HG03342 (cell line): ENCODE measurements at regions not wholly inside any gene's neighbourhood (a gene's known extent, or its start where the extent isn't known, plus 50 kb on each side); places are given as distances from the start of the nearest gene placed in this dataset.

ENCODE experiments used
- ATAC-seq: cut with Tn5 transposase; IDR thresholded peaks from one replicate; pipeline ENCODE4 v1.9.1; 2021; ENCODE audit warnings: mild to moderate bottlenecking, moderate library complexity; ENCODE audit not compliant: unreplicated experiment

DNA sequence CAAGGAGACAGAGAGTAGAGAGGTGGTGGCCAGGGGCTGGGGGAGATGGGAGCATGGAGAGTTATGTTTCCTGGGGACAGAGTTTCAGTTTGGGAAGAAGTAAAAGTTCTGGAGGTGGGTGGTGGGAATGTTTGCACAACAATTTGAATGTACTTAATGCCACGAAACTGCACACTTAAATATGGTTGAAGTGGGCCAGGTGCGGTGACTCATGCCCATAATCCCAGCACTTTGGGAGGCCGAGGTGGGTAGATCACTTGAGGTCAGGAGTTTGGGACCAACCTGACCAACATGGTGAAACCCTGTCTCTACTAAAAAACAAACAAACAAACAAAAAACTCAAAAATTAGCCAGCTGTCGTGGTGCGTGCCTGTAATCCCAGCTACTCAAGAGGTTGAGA lies 137.2 kb downstream of the PFKFB3 start:
- ATAC-seq: no peak

DNA sequence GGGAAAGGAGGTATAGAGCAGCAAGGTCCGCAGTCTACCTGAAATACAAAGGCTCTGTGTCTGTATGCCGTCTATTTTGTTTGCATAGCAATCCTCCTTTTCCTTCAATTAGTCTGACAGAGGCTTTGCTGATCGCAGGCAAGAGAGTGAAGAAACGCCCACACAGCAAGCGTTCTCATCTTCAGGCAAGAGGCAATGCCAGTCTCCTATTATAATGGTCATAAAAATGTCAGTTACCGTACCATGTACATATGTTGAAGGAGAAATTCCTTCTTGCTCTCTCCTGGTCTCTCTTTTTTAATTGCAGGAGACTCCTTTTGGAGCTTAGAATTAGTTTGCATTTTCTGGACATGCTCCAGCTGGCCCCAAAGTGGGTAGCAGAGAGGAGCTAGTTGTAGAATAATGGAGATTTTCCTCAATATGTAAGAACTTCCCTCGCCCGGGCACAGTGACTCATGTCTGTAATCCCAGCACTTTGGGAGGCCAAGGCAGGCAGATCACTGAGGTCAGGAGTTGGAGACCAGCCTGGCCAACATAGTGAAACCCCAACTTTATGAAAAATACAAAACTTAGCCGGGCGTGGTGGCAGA lies 139.5 kb downstream of the PFKFB3 start:
- ATAC-seq: no peak

DNA sequence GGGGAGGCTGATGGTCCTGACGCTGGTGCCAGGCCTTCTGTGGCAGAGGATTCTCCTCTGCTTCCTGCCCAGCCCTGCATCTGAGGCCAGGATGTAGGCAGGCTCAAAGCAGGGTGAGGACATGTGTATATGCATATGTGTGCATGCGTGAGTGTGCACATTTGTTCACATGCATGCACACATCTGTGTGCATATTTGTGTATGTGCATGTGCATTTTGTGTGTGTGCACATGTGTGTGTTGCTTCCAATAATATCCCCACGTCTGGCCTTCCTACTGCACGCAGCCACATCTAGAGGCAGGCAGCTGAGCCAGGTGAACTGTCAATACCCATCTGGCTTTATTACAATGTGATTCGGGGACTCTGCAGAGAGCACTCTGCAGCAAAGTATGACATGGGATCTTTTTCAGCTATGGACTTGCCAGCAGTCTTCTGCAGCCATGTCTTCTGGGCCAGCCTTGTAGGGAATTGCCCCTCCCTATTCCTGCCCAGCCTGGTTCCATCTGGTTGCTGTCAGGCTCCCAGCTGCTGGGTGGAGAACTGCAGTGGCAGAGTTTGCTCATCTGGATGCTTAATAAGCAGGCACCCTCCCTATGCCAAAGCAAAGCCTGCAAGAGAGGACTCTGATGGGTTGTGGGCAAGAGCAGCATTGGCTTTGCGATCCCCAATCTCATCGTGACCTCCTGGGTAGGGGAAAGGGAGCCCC lies 140.7 kb downstream of the PFKFB3 start:
- no peak for ATAC-seq

DNA sequence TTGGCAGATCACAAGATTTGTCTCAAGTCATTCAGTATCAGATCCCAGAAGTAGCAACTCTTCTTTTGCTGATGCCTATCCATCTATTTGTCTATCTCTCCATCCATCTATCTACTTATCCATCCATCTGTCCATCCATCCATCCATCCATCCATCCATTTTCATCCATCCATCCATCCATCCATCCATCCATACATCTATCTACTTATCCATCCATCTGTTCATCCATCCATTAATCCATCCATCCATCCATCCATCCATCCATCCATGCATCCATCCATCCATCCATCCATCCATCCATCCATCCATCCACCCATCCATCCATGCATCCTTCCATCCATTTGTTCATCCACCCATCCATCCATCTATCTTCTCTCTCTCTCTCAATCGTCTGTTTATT lies 142.7 kb downstream of the PFKFB3 start:
- ATAC-seq: no peak

DNA sequence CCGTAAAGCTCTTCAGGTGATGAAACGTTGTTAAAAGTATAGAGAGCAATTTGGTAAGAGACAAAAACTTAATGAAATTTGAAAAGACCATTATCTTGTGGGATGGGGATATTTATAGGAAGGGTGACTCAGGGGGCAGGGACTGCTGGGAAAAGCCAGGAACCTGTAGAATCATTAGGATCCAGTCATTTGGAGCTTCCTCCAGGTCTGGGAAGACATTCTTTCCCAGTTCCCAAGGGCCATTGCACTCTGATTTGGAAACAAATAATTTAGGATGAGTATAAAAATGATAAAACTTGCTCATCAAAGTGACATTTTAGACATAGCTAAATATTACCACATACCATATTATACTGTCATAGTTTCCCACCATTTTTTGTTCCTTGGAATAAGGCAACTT lies 143.9 kb downstream of the PFKFB3 start:
- no peak for ATAC-seq

DNA sequence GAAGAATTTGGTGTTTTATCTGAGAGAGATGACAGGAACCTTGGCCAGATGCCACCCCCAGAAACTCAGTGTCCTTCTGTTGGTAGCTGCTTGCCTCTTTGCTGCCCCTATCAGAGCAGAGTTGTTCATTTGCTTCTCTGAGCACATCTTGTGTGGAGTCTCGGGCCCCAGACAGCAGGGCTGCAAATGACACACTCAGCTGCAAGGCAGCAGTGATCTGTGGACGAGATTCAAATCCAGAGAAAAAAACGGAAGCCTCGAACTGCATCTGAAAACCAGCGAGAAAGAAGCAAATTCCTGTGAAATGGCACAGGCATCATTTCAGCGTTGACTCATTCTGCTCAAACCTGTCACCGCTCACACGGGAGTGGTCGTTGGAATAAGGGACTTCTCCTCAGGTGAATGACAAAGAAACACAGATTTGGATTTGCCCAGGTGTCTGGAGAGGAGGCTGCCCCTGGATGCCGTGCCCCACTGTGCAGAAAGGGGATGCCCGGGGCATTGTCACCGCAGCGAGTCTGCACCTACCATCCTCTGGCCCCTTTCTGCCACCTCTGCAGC lies 144.7 kb downstream of the PFKFB3 start:
- ATAC-seq: peak; percentile 24

DNA sequence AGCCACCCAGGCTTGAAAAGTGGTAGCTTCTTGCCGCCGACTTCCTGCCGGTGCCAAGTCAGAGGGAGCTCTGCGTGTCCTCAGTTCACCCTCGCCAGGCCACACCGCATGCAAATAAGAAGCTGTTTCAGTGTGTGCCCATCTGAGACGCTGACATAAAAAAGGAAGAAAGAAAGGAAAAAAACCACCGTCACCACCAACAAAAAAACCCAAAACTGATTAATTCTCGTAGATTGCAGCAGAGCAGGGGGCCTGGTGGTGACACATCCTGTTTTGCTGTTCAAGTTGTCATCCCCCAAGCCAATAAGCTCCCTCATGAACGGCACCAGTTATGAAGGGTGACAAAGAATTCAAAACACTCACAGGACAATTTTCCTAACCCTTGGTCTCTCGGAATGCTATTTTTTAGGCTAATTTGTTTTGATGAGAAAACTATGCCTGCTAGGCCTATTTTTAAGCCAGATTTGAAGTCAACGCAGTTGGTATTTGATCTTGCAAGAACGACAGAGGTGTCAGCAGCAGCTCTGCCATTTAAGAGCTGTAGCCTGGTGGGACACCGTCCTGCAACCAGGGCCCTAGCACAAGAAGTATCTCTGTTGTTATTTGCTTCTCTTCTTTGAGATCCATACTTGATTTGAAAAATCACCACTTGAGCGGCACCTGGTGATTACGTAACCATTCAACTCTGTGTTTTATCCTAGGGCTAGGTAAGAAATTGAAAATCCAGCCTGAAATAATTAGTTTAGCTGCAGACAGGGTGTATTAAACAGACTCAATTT lies 145.6 kb downstream of the PFKFB3 start:
- peak; percentile 81 for ATAC-seq

DNA sequence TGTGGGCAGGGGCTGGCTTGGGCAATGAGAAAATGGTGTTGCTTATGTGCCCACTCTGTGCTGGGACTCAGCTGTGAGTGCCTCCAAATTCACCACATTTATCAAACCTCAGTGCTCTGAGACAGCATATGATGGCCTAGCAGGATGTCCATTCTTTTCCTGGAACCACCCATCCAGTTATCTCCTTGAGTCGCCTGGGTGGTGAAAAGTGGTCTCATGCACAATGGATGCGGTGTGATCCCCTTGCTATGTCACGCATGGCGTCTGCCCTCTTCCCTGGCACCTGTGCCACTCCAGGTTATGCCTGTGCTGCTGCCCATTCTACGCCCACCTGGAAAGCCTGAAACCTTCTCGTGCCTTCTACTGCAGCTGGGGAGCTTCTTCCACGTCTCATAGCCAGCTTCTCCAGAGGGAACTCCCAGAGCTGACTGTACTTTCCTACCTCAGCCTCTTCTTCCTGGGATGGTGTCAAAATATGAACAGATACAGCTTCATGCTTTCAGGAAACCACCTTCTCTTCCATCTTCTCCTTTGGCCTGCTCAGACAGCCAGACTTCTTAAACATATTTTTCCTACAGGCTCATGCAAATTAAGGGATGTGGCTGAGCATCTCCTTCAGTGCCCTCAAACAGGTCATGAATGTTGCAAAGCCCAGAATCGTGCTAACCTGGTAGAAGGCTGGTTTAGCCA lies 147.3 kb downstream of the PFKFB3 start:
- ATAC-seq: no peak

DNA sequence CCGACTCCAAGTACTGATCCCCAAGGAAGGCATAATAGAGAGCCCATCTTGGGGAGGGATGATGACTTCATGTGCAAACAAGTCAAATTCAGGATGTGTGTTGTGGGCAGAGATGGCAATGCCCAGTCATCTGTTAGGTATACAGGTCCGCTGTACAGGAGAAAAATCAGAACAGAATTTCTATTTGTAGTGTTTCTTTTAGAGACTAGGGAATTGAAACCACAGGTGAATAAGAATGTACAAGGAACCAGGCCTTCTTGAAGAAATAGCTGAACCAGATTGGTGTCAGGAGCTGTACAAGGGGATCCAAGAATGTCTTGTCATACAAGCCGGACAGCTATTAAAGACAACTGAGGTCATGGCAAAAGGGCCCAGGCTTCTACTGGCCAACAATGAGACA lies 147.9 kb downstream of the PFKFB3 start:
- ATAC-seq: no peak

DNA sequence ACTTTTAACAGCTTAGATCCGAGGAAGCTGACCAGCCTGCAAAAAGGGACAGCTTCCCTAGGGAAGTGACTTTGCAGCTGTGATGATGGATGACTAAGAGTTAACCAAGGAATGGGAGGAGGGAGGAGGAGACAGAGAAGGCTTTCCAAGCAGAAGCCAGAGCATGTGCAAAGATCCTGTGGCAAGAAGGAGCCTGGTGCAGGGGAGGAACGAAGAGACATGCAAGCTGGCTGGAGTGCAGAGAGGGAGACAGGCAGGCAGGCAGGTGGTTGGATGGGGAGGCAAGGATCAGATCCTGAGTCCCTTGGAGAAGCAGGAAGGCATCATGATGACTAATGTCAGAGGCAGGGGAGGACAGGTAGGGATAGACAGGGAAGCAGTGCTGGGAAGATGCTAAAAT lies 148.8 kb downstream of the PFKFB3 start:
- ATAC-seq: no peak

DNA sequence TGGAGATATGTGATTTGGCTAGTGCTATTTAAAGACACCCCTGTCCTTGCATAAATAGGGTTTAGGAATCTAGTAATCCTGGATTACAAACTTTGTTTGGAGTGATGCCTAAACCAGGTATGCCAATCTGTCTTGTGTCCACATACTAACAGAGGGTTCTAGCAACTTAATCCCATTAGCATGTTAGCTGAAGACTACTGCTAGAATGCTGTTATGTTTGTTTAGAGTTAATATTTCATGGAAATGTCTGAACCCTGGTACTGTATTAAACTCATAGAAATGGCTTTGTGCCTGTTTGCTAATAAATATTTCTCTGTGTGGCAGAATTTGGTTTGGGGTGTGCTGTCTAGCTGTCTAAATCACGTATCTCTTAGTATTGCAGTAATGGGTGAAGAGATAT lies 150.8 kb downstream of the PFKFB3 start:
- no peak for ATAC-seq

DNA sequence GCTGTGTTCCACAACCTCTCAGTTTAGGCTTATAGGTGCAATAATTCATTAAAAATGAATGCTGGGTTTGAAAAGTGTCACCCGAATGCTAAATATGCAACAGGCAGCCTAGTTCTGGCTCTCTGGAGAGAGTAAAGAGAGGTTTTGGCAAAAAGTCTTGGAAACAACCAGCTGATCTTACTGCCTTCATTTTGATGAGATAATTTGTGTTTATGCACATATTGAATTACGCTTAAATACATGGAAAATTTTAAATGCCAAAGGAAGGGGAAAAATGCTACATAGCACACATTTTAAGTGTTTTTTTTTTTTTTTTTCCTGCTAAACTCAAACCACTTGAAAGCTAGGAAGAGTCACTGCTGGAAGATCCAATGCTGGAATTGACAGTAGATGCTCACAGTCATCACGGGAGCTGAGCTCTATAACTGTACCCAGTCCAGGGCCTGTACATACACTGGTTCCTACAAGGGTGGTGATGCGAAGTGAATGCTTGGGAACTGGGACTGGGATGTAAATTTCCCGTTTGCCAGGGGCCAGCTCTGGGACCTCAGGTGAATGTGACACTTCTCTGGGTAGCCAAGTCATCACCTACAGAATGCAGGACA lies 151.5 kb downstream of the PFKFB3 start:
- ATAC-seq: no peak

DNA sequence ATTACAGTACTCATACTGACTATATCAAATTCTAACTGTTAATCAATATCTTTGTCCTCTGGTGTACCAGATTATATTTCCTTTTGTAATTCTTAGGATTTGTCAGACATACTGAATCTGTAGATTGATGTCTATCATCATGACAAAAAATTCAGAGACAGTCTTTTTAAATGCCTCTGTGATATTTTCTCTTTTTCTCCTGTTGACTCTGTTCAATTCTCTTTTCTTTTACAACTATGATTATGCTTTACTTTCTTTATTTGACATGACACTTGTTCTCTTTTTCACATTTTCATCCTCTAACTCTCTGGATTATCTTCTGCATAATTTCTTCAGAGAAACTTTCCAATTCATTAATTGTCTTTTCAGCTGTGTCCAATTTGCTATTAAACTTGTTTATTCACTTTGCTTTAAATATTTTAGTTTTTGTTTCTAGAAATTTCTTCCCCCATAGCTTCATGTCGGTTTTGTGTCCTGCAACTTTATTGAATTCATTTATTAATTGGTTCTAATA lies 153.6 kb downstream of the PFKFB3 start:
- no peak for ATAC-seq

DNA sequence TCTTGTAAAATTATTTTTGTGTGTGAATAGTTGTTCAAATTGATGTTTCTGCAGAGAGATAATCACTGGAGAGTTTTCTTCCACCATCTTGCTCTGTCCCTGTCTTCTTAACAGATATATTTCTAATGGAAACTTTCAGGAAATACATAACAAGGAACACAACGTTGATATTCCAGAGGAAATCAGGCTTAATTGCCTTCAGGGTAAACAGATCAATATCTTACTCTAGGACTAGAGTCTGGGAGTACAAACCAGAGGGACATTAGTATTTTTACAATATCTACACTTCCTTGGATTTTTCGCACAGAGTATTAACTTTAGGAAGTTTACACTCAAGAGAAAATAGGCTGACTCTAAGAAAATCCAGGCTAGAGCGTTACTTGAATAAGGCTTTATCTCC lies 159.1 kb downstream of the PFKFB3 start:
- no peak for ATAC-seq

DNA sequence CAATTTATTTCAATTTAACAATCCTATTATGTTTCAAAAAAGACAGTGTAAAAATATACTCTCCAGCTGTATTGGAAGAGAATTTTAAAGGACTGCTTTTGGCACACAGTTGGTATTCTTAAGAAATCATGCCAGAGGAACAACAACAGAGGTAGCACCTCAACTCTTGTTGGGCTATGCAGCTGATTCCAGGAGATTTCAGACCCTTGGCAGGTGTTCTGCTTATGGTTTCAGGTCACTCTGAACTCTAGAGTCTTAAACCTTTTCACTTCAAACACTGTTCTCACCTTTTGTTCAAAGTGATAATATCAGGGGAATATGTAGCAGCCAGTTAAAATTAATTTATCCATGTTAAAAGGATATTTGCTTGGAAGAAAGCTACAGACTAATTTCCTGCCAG lies 160.1 kb downstream of the PFKFB3 start:
- no peak for ATAC-seq

DNA sequence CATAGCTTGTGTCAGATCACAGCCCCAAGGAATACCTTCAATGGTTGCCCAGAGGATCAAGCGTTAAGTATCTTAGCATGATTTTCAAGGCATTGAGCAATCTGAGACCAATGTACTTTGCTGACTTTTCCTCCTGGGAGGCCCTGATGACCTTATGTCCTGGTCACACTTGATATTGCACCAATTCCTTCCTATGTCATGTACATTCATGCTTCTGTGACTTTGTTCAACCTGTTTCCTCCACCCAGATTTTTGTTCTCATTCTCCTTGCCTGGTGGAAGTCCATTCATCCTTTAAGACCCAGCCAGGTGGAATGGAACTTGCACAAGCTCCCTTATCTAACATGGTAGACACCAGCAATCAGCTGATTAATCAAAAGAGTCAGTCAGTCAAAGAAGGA lies 160.8 kb downstream of the PFKFB3 start:
- no peak for ATAC-seq

DNA sequence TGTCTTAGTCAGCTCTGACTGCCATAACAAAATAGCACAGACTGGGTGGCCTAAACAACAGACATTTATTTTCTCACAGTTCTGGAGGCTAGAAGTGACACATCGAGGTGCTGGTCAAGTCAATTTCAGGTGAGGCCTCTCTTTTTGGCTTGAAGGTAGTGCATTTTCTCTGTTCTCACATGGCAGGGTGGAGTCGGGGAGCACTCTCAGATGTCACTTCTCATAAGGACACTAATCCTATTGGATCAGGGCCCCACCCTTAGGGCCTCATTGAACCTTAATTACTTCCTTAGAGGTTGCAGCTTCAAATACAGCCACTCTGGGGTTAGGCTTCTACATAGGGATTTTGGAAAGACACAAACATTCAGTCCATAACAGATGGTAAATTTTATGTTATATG lies 161.6 kb downstream of the PFKFB3 start:
- no peak for ATAC-seq

DNA sequence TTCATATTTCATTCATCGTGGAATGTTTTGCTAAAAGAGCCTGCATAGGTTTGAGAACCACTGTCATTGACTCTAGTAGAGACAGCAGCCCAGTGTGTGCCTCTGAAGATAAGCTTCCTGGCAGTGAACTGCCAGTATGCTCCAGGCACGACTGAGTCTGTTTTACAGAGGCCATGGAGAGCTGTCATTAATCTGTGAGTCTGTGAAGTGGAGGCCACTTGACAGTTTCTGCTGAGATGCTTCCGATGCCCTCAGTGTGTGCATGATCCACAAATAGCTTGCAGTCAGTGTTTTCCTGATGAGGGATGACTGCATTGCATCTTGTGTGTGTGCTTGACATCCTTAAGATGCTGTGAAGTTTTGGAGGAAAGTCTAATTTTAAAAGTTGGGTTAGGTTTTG lies 162.2 kb downstream of the PFKFB3 start:
- ATAC-seq: no peak

DNA sequence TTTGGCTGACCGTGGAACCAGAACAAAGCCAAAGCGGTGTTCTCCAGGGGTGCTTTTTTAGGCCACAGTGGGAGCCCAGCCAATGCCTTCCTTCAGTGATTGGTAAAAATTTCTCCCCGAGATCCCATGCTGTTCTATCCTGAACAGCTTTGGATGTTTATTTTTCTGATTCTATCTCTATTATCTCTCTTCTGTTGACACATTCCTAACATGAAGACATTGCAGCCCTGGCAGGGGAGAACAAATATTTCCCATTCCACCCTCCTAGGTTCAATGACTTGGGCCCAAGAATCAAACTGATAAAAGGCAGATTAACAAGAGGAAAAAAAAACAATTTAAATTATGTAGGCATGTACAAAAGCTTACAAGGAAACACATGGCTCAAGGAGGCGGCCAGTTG lies 162.7 kb downstream of the PFKFB3 start:
- no peak for ATAC-seq
